ENCODE measurements at regions not wholly inside any gene's neighbourhood (a gene's known extent, or its start where the extent isn't known, plus 50 kb on each side); places are given as distances from the start of the nearest gene placed in this dataset.

DNA sequence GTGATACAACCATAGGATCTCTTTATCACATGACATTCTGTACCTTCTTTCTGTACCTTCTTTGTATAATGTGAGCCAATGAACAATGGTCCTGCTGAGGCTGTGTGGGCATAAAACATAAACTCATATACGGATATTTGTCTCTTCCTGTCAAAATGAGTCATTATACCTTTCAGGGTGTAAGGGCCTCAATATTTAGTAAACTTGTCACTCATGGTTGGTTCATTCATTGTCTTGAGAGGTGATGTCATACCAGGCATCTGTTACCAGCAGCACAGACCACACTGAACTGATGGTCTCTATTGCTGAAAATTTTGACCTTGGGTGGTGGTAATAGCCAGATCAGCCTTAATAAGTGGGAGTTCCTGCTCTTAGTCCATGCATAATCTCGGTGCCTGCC lies 287.6 kb upstream of the TPK1 start (continued):
- TF ChIP-seq NCOR1 (IDR thresholded peaks at IDR 0.05) = no peak
- TF ChIP-seq RBM34 (IDR thresholded peaks at IDR 0.05; ENCODE audit: borderline replicate concordance, insufficient read depth, low read length) = no peak
- no peak for TF ChIP-seq PCBP2 (IDR thresholded peaks at IDR 0.05; ENCODE audit: low read depth, low read length, poor library complexity, severe bottlenecking)
- no peak for TF ChIP-seq CCNT2 (IDR thresholded peaks at IDR 0.05; ENCODE audit: borderline replicate concordance, extremely low read depth, insufficient read length, low read depth, low read length)
- no peak for TF ChIP-seq ZNF165 (CRISPR knock-in tag; IDR thresholded peaks at IDR 0.05; ENCODE audit: borderline replicate concordance)
- no peak for TF ChIP-seq FOS (IDR thresholded peaks at IDR 0.05; ENCODE audit: extremely low read depth, insufficient read length)

- intact Hi-C loops (cut with micrococcal nuclease) = no loop called here
- POLR2A ChIA-PET = no interaction called here
- TF ChIP-seq ZNF79 (CRISPR knock-in tag; IDR thresholded peaks at IDR 0.05; ENCODE audit: low read depth) (no peak), ZNF583 (CRISPR knock-in tag; IDR thresholded peaks at IDR 0.05) (no peak), ETV5 (CRISPR knock-in tag; IDR thresholded peaks at IDR 0.05; ENCODE audit: low read depth) (no peak), ZNF232 (CRISPR knock-in tag; IDR thresholded peaks at IDR 0.05) (no peak), RNF2 (IDR thresholded peaks at IDR 0.05) (no peak), PTBP1 (IDR thresholded peaks at IDR 0.05; ENCODE audit: low read depth, low read length) (no peak), ZNF707 (CRISPR knock-in tag; conservative IDR thresholded peaks at IDR 0.05) (no peak), SLC30A9 (CRISPR knock-in tag; IDR thresholded peaks at IDR 0.05) (no peak)
- TF ChIP-seq, protein P1, sequence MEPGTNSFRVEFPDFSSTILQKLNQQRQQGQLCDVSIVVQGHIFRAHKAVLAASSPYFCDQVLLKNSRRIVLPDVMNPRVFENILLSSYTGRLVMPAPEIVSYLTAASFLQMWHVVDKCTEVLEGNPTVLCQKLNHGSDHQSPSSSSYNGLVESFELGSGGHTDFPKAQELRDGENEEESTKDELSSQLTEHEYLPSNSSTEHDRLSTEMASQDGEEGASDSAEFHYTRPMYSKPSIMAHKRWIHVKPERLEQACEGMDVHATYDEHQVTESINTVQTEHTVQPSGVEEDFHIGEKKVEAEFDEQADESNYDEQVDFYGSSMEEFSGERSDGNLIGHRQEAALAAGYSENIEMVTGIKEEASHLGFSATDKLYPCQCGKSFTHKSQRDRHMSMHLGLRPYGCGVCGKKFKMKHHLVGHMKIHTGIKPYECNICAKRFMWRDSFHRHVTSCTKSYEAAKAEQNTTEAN (CRISPR knock-in tag; IDR thresholded peaks at IDR 0.05) = no peak
- no peak for FAIRE-seq
- H3K79me2 ChIP-seq (ENCODE audit: control insufficient read depth, insufficient read depth, low read length) = no peaks in the 10 kb centered on the region
- no peaks in the 10 kb centered on the region for H3K9me1 ChIP-seq (ENCODE audit: control insufficient read depth, insufficient read depth, low read length)
- no TSS peak for BruUV-seq (replicated peaks)
- H3K36me3 ChIP-seq (ENCODE audit: control insufficient read depth, insufficient read depth, low read length) = no peaks in the 10 kb centered on the region
- ATAC-seq = no peak
- H3K27me3 ChIP-seq (ENCODE audit: control insufficient read depth in 2 of 2, insufficient read depth in 2 of 2, low read length in 2 of 2) = no peaks in the 10 kb centered on the region
- in situ Hi-C loops (cut with MboI) = no loop called here
- CTCF ChIA-PET (ENCODE audit: low intra/inter-chr PET ratio) = no interaction called here
- no peak overlapping the region for H3K27ac ChIP-seq (ENCODE audit: extremely low read depth, low read depth, low read length)
- H3K9ac ChIP-seq (ENCODE audit: insufficient read depth in 1 of 2, low read depth in 2 of 2, low read length in 2 of 2) = no peak overlapping the region
- no peaks in the 10 kb centered on the region for H3K9me3 ChIP-seq (replicated peaks; ENCODE audit: control insufficient read depth, insufficient read depth, low read depth, low read length)
- WGBS (ENCODE audit: insufficient coverage, low coverage, missing lambda C conversion rate) = 0% methylated on average over 1 of the region's 1 CpG
- H3K4me2 ChIP-seq (ENCODE audit: insufficient read depth, low read length) = no peak overlapping the region
- H3K4me3 ChIP-seq = no peak overlapping the region
- no peaks in the 10 kb centered on the region for H4K20me1 ChIP-seq (replicated peaks; ENCODE audit: control insufficient read depth, insufficient read depth, low read length)
- DNase-seq (ENCODE audit: extremely low read depth in 1 of 4, low spot score in 3 of 4) = no peak
- H2AFZ ChIP-seq (ENCODE audit: low read depth, low read length) = no peak overlapping the region
- H3K4me1 ChIP-seq (replicated peaks in 1 of 2; ENCODE audit: control insufficient read depth in 2 of 2, insufficient read depth in 2 of 2, low read length in 2 of 2) = no peaks in the 10 kb centered on the region
Measured at GRCh38 chr7:145106001-145106400, 270.1 kb upstream of the TPK1 start.

Data from K562 (cell line).